SJSA1 (cell line): ENCODE measurements at regions not wholly inside any gene's neighbourhood (a gene's known extent, or its start where the extent isn't known, plus 50 kb on each side); places are given as distances from the start of the nearest gene placed in this dataset.

Source experiments
- DNase-seq, 2 experiments: peaks; one replicate each; pipeline ENCODE4 v3.0.0-alpha.2; 2015 to 2020; ENCODE audit warnings: low spot score in 2 of 2, low read depth in 1 of 2
- H3K27ac ChIP-seq: fragments of 250-450 bp; sonication (Bioruptor Pico); 2 replicates; pipeline ENCODE4 v1.5.1; 2020; ENCODE audit warnings: mild to moderate bottlenecking, moderate library complexity
- H3K27me3 ChIP-seq: fragments of 250-450 bp; sonication (Bioruptor Pico); replicated peaks from 2 replicates; pipeline ENCODE4 v1.5.1; 2020; ENCODE audit warnings: mild to moderate bottlenecking, moderate library complexity
- H3K36me3 ChIP-seq: fragments of 250-450 bp; sonication (Bioruptor Pico); 2 replicates; pipeline ENCODE4 v1.5.1; 2020; ENCODE audit warnings: mild to moderate bottlenecking
- H3K4me1 ChIP-seq: fragments of 250-450 bp; sonication (Bioruptor Pico); replicated peaks from 2 replicates; pipeline ENCODE4 v1.6.1; 2021; ENCODE audit warnings: mild to moderate bottlenecking
- H3K4me3 ChIP-seq: fragments of 250-450 bp; sonication (Bioruptor Pico); 2 replicates; pipeline ENCODE4 v1.5.1; 2020; ENCODE audit warnings: mild to moderate bottlenecking
- H3K9me3 ChIP-seq: fragments of 250-450 bp; sonication (Bioruptor Pico); replicated peaks from 2 replicates; pipeline ENCODE4 v1.5.1; 2020; ENCODE audit warnings: mild to moderate bottlenecking

DNA sequence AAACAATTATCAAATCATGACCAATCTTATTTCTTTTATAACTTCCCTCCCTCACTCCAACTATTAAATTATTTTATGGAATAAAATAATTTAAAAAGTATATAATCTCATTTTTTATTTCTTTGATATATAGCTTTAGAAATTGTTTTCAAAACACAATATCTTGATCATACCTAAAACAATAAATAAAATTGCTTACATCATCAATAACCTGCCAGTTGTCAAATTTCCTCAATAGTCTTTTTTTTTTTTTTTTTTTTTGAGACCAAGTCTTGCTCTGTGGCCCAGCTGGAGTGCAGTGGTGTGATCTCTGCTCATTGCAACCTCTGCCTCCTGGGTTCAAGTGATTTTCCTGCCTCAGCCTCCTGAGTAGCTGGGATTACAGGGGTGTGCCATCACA lies 60.1 kb upstream of the ELOVL5 start:
- Histone ChIP-seq H3K36me3 (no peaks in the 10 kb centered on the region), H3K4me3 (no peak overlapping the region), H3K27me3 (no peaks in the 10 kb centered on the region; the same call in 1 of the 2 replicates), H3K9me3 (no peaks in the 10 kb centered on the region), H3K27ac (no peak overlapping the region), H3K4me1 (no peaks in the 10 kb centered on the region)
- DNase-seq, result no peak

DNA sequence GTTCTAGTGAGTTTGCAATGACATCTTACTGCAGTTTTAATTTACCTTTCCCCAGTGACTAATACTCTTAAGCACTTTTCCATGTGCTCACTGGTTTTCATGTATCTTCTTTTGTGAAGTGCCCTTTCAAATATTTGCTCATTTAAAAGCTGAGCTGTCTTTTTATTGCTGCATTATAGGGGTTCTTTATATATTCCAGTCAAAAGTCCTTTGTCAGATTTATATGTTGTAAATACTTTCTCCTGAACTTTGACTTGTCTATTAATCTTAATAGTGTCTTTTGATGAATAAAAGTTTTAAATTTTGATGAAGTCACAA lies 50.2 kb upstream of the ELOVL5 start:
- no peak overlapping the region for H3K4me3 ChIP-seq
- 0 out of 2 replicates have a peak, but pooled peaks cover 4% of the 10 kb centered on the region for H3K4me1 ChIP-seq
- no peak overlapping the region for H3K27ac ChIP-seq
- no peaks in the 10 kb centered on the region for H3K9me3 ChIP-seq
- DNase-seq, result no peak
- no peaks in the 10 kb centered on the region for H3K36me3 ChIP-seq
- H3K27me3 ChIP-seq, result no peaks in the 10 kb centered on the region

- Histone ChIP-seq H3K9me3 (no peaks in the 10 kb centered on the region), H3K4me1 (0 out of 2 replicates have a peak, but pooled peaks cover 4% of the 10 kb centered on the region), H3K4me3 (no peak overlapping the region), H3K36me3 (no peaks in the 10 kb centered on the region), H3K27ac (no peak overlapping the region), H3K27me3 (no peaks in the 10 kb centered on the region)
- DNase-seq, result no peak
These were observed 49.7 kb upstream of the ELOVL5 start for GRCh38 chr6:53398247-53399026.
